ENCODE measurements at regions not wholly inside any gene's neighbourhood (a gene's known extent, or its start where the extent isn't known, plus 50 kb on each side); places are given as distances from the start of the nearest gene placed in this dataset.

GRCh38 chr2:5549771-5550170, 142.4 kb upstream of the SOX11 start:
- Histone ChIP-seq H3K27ac (ENCODE audit: low read depth, low read length) (no peak overlapping the region), H3K4me2 (ENCODE audit: low read length) (no peak overlapping the region), H3K9ac (ENCODE audit: low read length) (no peak overlapping the region), H3K4me3 (replicated peaks in 1 of 2; ENCODE audit: low read depth in 1 of 2, low read length in 2 of 2) (no peak overlapping the region), H3K9me3 (ENCODE audit: control insufficient read depth in 1 of 2, insufficient read depth in 1 of 2, low read depth in 1 of 2, low read length in 2 of 2) (peaks cover 0 to 30% of the 10 kb centered on the region in 2 experiments; a peak in 2 of 4 replicates), H3K36me3 (ENCODE audit: control insufficient read depth in 1 of 2, insufficient read depth in 2 of 2, low read length in 2 of 2) (no peaks in the 10 kb centered on the region), H4K20me1 (ENCODE audit: insufficient read depth) (no peaks in the 10 kb centered on the region), H3K27me3 (ENCODE audit: insufficient read depth, low read length) (no peaks in the 10 kb centered on the region), H3K4me1 (ENCODE audit: control insufficient read depth in 1 of 2, insufficient read depth in 2 of 2, low read length in 2 of 2) (no peaks in the 10 kb centered on the region), H2AFZ (ENCODE audit: low read depth, low read length, poor library complexity, severe bottlenecking) (no peak overlapping the region), H3K79me2 (ENCODE audit: insufficient read depth, low read length) (no peaks in the 10 kb centered on the region), H3K9me2 (ENCODE audit: insufficient read depth) (no peaks in the 10 kb centered on the region)
- DNase-seq (ENCODE audit: low read depth, low spot score): no peak
- ChIA-PET RAD21 (ENCODE audit: low non-redundant PET in 1 of 2, low total read pairs in 2 of 2, uncharacterized antibody in 2 of 2, unreplicated experiment in 2 of 2) (no interaction called here), CTCF (no interaction called here), POLR2A (no interaction called here)
- no TSS peak for BruUV-seq (replicated peaks)
- intact Hi-C loops (cut with micrococcal nuclease): no loop called here
- TF ChIP-seq FOSL1 (IDR thresholded peaks at IDR 0.05; ENCODE audit: low read depth) (no peak), JUND (IDR thresholded peaks at IDR 0.05) (no peak), EGR1 (IDR thresholded peaks at IDR 0.05; ENCODE audit: low read depth) (no peak), SP1 (IDR thresholded peaks at IDR 0.05; ENCODE audit: low read depth) (no peak)
- ATAC-seq: no peak

- Histone ChIP-seq H3K27me3 (ENCODE audit: insufficient read depth, low read length) (no peaks in the 10 kb centered on the region), H3K27ac (ENCODE audit: low read depth, low read length) (no peak overlapping the region), H3K36me3 (ENCODE audit: control insufficient read depth in 1 of 2, insufficient read depth in 2 of 2, low read length in 2 of 2) (no peaks in the 10 kb centered on the region), H4K20me1 (ENCODE audit: insufficient read depth) (no peaks in the 10 kb centered on the region), H3K4me1 (ENCODE audit: control insufficient read depth in 1 of 2, insufficient read depth in 2 of 2, low read length in 2 of 2) (no peaks in the 10 kb centered on the region), H2AFZ (ENCODE audit: low read depth, low read length, poor library complexity, severe bottlenecking) (no peak overlapping the region), H3K9me3 (ENCODE audit: control insufficient read depth in 1 of 2, insufficient read depth in 1 of 2, low read depth in 1 of 2, low read length in 2 of 2) (peaks cover 0 to 18% of the 10 kb centered on the region in 2 experiments; a peak in 2 of 4 replicates), H3K9ac (ENCODE audit: low read length) (no peak overlapping the region), H3K4me3 (replicated peaks in 1 of 2; ENCODE audit: low read depth in 1 of 2, low read length in 2 of 2) (no peak overlapping the region), H3K9me2 (ENCODE audit: insufficient read depth) (no peaks in the 10 kb centered on the region), H3K79me2 (ENCODE audit: insufficient read depth, low read length) (no peaks in the 10 kb centered on the region), H3K4me2 (ENCODE audit: low read length) (no peak overlapping the region)
- intact Hi-C loops (cut with micrococcal nuclease): no loop called here
- BruUV-seq (replicated peaks): no TSS peak
- ATAC-seq: no peak
- RAD21 ChIA-PET (ENCODE audit: low non-redundant PET in 1 of 2, low total read pairs in 2 of 2, uncharacterized antibody in 2 of 2, unreplicated experiment in 2 of 2): no interaction called here
- DNase-seq (ENCODE audit: low read depth, low spot score): no peak
- CTCF ChIA-PET: no interaction called here
- POLR2A ChIA-PET: no interaction called here
- TF ChIP-seq JUND (IDR thresholded peaks at IDR 0.05) (no peak), RAD21 (IDR thresholded peaks at IDR 0.05; ENCODE audit: low read depth) (no peak), EZH2phosphoT487 (IDR thresholded peaks at IDR 0.05; ENCODE audit: borderline replicate concordance) (no peak), REST (IDR thresholded peaks at IDR 0.05; ENCODE audit: low read depth) (no peak), MAX (IDR thresholded peaks at IDR 0.05) (no peak), ELF1 (IDR thresholded peaks at IDR 0.05; ENCODE audit: borderline replicate concordance, low read depth) (no peak), EZH2 (IDR thresholded peaks at IDR 0.05) (no peak), ZFX (IDR thresholded peaks at IDR 0.05) (no peak), ZBTB33 (IDR thresholded peaks at IDR 0.05; ENCODE audit: extremely low read depth, insufficient replicate concordance, low read length) (no peak), CEBPB (IDR thresholded peaks at IDR 0.05; ENCODE audit: low read depth) (no peak), CBX3 (IDR thresholded peaks at IDR 0.05; ENCODE audit: low read depth) (no peak), SP1 (IDR thresholded peaks at IDR 0.05; ENCODE audit: low read depth) (no peak), SRF (IDR thresholded peaks at IDR 0.05; ENCODE audit: low read depth) (no peak), ZNF274 (IDR thresholded peaks at IDR 0.05; ENCODE audit: low read depth, low read length) (no peak), POLR2AphosphoS5 (IDR thresholded peaks at IDR 0.05; ENCODE audit: low read depth, low read length) (no peak), TCF7L2 (IDR thresholded peaks at IDR 0.05; ENCODE audit: borderline replicate concordance, extremely low read depth, insufficient read depth, insufficient read length) (no peak), SIN3A (IDR thresholded peaks at IDR 0.05; ENCODE audit: low read depth) (no peak)
These were observed 136.5 kb upstream of the SOX11 start for GRCh38 chr2:5555636-5556035.
